ENCODE measurements at regions not wholly inside any gene's neighbourhood (a gene's known extent, or its start where the extent isn't known, plus 50 kb on each side); places are given as distances from the start of the nearest gene placed in this dataset.

DNA sequence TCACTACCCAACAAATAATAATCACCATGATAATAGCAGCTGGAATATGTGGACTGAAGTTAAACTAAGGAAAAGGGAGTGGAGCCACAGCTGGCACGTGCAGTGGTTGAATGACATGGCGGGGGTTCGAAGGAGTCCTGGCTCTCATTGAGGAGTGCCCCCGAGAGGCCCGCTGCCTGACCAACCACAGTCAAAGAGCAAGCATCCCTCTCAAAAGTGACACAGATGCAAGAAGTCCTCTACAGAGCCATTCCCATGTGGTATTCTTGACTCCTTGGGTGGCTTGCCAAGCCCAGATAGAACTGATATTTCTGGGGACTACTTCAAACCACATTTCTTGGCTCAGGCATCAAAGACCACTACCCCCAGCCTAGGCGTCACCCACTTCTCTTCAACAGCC is 405.1 kb downstream of the TNS1 start:
- Histone ChIP-seq H3K9ac (ENCODE audit: insufficient read depth, low read depth, low read length) (no peak overlapping the region), H3K4me3 (replicated peaks in 1 of 3; ENCODE audit: insufficient read depth in 1 of 3, low read depth in 2 of 3, low read length in 3 of 3) (no peak overlapping the region), H3K4me1 (ENCODE audit: insufficient read depth, low read length) (no peaks in the 10 kb centered on the region), H3K36me3 (replicated peaks in 1 of 2; ENCODE audit: control insufficient read depth in 1 of 2, insufficient read depth in 2 of 2, low read length in 2 of 2) (no peaks in the 10 kb centered on the region), H2AFZ (ENCODE audit: low read length) (no peak overlapping the region), H3K4me2 (ENCODE audit: low read depth, low read length) (no peak overlapping the region), H3K9me3 (ENCODE audit: low read length) (no peaks in the 10 kb centered on the region), H4K20me1 (ENCODE audit: insufficient read depth, low read length) (no peaks in the 10 kb centered on the region), H3K79me2 (ENCODE audit: insufficient read depth, low read length) (no peaks in the 10 kb centered on the region), H3K27ac (ENCODE audit: extremely low read length, insufficient read depth, low read length) (no peak overlapping the region), H3K27me3 (ENCODE audit: control insufficient read depth in 1 of 2, insufficient read depth in 2 of 2, low read length in 2 of 2) (peaks cover 2 to 33% of the 10 kb centered on the region in 2 experiments; a peak in 3 of 5 replicates)
- TF ChIP-seq KAT7 (CRISPR knock-in tag; IDR thresholded peaks at IDR 0.05; ENCODE audit: borderline replicate concordance): no peak
- no peak for TF ChIP-seq ADNP (CRISPR knock-in tag; IDR thresholded peaks at IDR 0.05)
- TF ChIP-seq HNRNPL (IDR thresholded peaks at IDR 0.05; ENCODE audit: low read depth, low read length): no peak
- TF ChIP-seq CBX2 (IDR thresholded peaks at IDR 0.05; ENCODE audit: low read depth, low read length): no peak
- TF ChIP-seq CBX2 (CRISPR knock-in tag; IDR thresholded peaks at IDR 0.05; ENCODE audit: low read depth): no peak
- TF ChIP-seq SNAPC2 (CRISPR knock-in tag; IDR thresholded peaks at IDR 0.05): no peak
- no peak for TF ChIP-seq ZNF232 (CRISPR knock-in tag; IDR thresholded peaks at IDR 0.05; ENCODE audit: borderline replicate concordance)
- no peak for TF ChIP-seq DNMT3B (CRISPR knock-in tag; conservative IDR thresholded peaks at IDR 0.05)
- TF ChIP-seq SMC3 (IDR thresholded peaks at IDR 0.05; ENCODE audit: low read length): no peak
- no peak for TF ChIP-seq NFYC (CRISPR knock-in tag; IDR thresholded peaks at IDR 0.05)
- no peak for TF ChIP-seq ZNF570 (CRISPR knock-in tag; IDR thresholded peaks at IDR 0.05; ENCODE audit: borderline replicate concordance)
- TF ChIP-seq ZNF605 (CRISPR knock-in tag; IDR thresholded peaks at IDR 0.05): no peak
- no peak for TF ChIP-seq PAWR (CRISPR knock-in tag; IDR thresholded peaks at IDR 0.05; ENCODE audit: borderline replicate concordance)
- 9% methylated on average over 6 of the region's 6 CpGs for WGBS (ENCODE audit: low lambda C conversion rate)
- ATAC-seq (no peak), DNase-seq (ENCODE audit: low spot score) (no peak), FAIRE-seq (no peak)
- intact Hi-C loops (cut with micrococcal nuclease; ENCODE audit: unreplicated experiment): no loop called here
- POLR2A ChIA-PET: no interaction called here
- in situ Hi-C loops (cut with HindIII; ENCODE audit: extremely low pct_ligation_motif_present, low pct_unique_long_range_greater_than_20kb): no loop called here
- CTCF ChIA-PET (ENCODE audit: low intra/inter-chr PET ratio, low total read pairs): no interaction called here
- no TSS peak for BruUV-seq (replicated peaks)
